NCI-H128 (cell line): ENCODE measurements at regions not wholly inside any gene's neighbourhood (a gene's known extent, or its start where the extent isn't known, plus 50 kb on each side); places are given as distances from the start of the nearest gene placed in this dataset.
"Not testable (repeated sequence)": the region's sequence is repeated elsewhere in the genome, so short reads cannot be mapped to it uniquely, and the experiment has no call there.

Experiments
- DNase-seq: peaks from one replicate; lab custom pipeline; 2025; ENCODE audit not compliant: unreplicated experiment; lab: John Stamatoyannopoulos, UW

DNA sequence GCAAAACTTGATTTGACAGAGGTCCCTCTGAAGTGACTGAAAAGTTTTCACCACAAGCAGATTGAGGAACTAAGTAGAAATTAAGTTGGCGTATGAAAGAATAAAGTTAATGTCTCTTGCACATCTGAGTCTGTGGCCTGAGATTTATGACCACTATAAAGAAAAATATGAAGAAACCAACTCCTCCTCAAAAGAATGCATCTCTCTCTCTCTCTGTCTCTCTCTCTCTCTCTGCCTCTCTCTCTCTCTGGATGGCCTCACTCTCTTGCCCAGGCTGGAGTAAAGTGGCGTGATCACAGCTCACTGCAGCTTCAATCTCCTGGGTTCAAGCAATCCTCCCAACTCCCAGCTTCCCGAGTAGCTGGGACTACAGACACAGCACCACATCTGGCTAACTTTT is 55.2 kb downstream of the RPL22L1 start:
- no peak for DNase-seq

DNA sequence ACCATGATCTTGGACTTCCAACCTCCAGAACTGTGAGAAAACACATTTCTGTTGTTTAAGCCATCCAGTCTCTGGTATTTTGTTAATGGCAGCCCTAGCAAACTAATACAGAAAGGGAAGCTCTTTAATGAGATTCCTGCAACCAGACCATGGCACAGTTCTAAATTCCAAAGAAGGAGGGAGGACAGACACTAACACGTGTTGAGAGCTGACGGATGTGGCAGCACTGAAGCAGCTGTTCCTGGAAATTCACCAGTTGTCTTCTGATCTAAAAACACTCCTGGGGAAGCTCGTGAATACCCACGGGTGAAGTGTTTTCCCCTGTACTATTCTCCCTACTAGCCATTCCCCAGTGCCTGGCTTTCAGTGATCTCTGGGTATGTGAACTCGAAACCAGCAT is 56.7 kb downstream of the RPL22L1 start:
- DNase-seq = no peak

DNA sequence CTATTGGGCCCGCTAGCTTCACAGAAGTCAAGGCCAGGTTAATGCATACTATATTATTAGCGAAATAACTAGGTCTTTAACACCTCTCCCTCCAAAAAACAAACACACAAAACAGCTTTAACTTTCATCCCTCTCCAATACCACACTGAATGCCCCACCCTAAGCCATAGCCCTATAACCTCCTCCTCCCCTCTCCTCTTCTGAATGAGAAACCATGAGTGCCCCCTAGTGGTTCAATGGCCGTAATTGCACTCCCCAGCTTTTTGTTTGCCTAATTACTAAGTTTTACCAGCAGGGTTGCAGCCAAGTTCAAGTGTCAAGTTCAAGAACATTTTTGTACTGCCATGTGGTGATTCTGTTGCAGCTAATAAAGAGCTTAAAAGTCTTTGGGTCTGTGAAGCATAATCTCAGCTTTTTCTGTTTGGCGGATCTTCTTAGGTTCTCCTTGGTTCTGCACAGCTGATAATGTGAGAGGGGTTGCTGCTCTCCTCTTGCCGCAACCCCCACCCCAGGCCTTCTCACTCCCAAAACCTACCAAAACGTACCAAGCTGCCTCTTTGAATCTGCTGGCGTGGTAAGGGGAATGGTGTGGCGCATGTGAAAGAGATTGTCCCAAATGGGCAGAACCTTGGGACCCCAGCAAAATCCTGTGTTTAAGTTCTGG is 57.9 kb downstream of the RPL22L1 start:
- peak; percentile 66 for DNase-seq

DNA sequence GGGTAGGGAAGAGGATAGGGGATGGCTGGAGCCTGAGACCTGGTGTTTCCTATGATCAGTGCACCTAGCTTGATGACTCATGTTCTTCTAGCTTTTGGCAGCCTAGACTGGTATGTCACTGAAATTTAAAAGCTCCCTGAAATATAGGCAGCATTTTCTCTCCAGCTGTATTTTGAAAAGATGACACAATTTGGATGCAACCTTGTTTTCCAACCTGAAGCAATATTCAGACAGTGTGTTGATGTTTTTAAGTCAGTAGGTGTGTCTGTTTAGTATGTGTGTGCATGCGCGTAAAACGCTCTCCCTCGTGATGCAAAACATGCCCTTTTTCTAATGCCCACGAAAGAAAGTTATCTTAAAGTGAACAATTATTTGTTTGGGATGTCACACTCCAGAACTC is 58.5 kb downstream of the RPL22L1 start:
- DNase-seq = no peak

DNA sequence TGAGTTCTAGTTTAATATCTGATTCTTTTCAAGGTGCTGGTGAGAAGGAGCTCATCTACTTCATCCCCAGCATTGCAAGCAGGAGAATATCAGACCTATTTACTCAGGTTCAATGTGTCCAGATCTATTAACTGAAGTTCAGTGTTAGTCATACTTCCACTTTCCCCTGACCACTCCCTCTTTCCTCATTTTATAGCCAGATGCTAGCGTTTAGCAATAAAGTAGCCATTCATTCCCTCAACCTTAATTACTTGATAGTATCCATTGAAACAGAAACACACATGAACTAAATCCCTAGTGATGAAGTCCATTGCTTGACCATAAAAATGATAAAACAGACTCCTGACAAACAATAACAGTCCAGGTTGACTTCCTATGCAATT is 60.0 kb downstream of the RPL22L1 start:
- DNase-seq = no peak

DNA sequence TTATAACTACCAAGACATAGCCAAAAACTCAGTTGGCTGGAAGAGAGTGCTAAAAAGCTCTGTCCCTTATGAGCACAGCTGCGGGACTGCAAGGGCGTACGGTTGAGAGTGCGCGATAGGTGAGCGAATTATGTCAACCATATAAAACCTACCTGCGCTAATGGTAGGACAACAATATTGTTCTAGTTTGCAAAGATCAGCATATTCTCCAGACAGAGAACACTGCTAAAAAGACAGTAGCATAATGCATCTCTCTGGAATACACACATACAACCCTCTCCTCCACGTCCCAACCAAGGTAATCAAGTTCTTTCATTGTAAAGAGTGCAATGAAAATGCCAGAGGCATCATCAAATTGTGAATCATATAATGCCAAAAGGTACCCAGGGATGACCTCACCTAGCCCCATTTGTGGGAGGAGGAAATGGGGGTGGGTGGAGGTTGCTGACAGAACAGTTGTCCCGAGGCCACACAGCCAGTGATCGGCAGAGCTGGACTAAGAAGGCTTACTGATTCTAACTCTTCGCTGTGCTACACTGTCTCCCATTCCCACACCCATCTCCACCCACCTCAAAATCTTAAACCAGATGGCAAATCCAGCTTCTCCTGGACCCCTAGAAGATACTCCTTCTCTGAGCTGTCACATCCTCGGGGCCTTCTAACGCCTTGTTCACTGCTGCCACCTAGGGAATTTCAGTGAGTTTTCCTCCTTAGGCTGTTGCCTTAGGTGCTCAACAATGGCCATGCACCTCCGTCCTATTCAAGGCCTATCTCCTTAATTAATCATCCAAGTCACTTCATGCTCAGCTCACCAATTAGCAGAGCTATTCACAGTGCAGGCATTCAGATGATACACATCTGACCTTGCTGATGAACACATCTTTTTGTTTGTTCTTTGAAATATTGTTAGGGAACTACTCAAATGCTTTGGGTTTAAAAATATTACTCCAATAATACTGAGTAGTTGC is 60.7 kb downstream of the RPL22L1 start:
- peak; percentile 32 for DNase-seq

DNA sequence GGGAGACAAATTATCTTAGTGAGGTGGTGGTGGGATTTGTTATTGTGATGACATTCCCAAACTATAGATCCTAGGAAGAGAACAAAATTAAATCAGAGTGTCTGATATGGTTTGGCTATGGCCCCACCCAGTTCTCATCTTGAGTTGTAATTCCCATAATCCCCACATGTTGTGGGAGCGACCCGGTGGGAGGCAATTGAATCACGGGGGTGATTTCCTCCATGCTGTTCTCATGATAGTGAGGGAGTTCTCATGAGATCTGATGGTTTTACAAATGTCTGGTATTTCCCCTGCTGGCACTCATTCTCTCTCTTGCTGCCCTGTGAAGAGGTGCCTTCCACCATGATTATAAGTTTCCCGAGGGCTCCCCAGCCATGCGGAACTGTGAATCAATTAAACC is 62.0 kb downstream of the RPL22L1 start:
- no peak for DNase-seq

DNA sequence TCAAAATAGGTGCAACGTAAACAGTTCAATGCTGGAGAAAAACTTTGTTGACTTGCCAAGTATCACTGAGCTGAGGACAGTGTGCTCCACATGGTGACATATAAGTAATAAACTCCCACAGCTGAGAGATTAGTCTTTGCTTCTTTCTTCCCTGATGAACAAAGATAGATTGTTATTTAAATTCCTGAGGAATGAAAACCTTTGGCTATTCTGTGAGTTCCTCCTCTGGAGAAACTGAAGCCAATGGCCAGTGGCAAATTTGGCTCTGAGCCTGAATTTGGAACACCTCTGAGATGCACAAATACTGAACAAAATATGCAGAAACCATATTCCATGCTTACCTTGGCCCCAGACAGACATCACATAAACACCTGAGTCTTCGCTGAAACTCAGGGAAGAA is 63.3 kb downstream of the RPL22L1 start:
- DNase-seq = no peak

DNA sequence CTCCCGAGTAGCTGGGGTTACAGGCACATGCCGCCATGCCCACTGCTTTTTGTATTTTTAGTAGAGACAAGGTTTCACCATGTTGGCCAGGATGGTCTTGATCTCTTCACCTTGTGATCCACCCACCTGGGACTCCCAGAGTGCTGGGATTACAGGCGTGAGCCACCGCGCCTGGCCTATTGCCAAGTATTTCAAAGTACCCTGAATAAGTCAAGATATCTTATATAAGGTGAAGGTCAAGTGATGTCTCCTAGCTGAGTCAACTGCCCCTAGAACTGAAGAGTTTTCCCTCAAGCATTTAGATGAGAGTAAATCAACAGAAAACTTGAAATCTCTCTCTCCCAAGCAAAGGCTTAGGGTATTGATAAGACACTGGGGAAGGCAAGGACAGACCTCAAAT is 63.9 kb downstream of the RPL22L1 start:
- DNase-seq = no peak

DNA sequence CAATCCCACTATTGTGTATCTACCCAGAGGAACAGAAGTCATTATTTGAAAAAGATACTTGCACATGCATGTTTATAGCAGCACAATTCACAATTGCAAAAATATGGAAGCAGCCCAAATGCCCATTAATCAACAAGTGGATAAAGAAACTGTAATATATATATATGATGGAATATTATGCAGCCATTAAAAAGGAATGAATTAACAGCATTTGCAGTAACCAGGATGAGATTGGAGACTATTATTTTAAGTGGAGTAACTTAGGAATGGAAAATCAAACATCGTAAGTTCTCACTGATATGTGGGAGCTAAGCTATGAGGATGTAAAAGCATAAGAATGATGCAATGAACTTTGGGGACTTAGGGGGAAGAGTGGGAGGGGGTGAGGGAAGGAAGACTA is 64.7 kb downstream of the RPL22L1 start:
- not testable (repeated sequence) for DNase-seq

DNA sequence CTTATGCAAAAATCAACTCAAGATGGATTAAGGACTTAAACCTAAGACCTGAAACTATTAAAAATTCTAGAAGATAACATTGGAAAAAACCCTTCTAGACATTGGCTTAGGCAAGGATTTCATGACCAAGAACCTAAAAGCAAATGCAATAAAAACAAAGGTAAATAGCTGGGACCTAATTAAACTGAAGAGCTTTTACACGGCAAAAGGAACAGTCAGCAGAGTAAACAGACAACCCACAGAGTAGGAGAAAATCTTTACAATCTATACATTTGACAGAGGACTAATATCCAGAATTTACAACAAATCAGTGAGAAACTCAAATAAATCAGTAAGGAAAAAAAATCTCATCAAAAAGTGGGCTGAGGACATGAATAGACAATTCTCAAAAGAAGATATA is 65.4 kb downstream of the RPL22L1 start:
- DNase-seq = not testable (repeated sequence)

DNA sequence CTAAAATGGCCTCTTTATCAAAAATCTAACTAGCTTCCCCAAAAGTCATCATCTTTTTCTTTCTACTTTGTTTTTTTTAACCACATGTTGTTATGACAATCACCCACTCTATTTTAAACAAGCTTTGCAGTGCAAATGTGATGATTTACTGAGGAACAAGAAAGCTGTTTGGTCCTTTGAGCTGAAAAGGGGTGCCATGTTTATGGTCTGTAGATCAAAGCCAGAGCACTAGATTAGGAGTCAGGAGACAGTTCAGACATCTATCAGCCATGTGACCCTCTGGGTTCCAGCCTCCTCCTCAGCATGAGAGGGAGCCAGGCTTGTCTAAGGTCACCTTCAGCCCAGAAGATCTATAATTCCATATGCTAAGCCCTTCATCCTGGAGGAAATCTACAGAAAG is 65.9 kb downstream of the RPL22L1 start:
- no peak for DNase-seq

DNA sequence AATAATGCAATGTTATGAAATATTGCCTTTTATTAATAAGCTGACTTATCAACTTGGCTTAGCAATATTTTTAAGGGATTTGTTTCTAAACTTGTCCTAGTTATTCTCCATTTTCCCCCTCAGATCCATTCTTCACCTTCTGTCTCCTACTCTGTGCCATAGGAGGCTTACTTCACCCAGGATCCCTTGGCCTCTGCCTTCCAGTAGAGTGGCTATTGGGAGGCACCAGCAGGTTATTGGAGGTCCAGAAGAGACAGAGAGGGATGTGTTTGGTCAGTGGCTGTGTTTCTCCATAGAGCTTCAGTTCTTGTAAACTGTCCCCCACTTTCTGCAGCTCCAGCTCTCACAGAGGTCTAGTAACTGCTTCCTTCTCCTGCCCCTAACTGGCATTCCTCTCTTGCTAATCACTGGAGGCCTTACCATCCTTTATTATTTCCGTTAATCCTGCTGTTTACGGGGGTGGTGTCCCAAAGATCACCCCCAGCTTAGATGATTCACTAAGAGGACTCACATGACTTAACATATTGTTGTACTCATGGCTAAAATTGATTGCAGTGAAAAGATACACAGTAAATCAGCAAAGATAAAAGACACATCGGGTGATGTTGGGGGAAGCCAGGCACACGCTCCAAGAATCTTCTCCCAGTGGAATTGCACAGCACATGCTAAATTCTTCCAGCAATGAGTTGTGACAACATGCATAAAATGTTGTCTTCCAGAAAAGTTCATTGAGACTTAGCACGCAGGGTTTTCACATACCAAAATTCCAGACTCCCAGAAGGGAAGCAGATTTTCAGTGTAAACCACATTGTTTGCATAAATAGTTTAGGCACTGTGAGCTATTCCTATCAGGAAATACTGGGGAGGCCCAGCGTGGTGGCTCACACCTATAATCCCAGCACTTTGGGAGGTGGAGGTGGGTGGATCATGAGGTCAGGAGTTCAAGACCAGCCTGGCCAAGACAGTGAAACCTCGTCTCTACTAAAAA is 67.5 kb downstream of the RPL22L1 start:
- no peak for DNase-seq

DNA sequence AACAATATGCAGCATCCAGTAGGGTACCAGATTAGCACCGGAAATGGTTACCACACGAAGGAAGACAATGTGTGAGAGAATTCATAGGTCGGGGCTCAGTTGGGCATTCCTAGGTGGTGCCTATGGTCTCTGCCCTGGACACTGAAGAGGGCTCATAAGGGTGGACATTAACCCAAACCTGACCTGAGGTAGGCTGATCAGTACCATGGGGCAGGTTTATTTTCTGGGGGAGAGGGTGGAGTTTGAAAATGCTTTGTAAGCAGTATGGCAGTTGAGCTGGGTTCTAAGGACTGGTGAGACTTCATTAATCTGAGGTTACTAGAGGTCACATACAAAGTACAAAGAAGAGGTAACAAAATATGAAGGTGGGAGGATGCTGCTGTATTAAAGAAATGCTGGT is 68.4 kb downstream of the RPL22L1 start:
- DNase-seq = no peak

DNA sequence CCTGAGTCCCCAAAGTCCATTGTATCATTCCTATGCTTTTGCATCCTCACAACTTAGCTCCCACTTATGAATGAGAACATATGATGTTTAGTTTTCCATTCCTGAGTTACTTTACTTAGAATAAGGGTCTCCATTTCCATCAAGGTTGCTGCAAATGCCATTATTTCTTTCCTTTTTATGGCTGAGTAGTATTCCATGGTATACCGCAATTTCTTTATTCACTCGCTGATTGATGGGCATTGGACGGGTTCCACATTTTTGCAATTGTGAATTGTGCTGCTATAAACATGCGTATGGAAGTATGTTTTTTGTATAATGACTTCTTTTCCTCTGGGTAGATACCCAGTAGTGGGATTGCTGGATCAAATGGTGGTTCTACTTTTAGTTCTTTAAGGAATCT is 69.7 kb downstream of the RPL22L1 start:
- not testable (repeated sequence) for DNase-seq

DNA sequence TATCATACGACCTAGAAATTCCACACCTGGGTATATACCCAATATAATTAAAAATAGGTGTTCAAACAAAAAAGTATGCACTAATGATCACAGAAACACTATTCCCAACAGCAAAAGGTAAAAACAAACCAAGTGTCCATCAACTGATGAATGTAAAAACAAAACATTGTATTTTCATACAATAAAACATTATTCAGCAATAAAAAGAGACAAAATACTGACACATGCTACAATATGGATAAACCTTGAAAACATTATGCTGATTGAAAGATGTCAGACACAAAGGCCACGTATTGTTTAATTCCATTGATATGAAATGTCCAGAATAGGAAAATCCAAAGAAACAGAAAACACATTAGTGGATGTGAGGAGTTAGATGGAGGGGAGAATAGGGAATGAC is 71.0 kb downstream of the RPL22L1 start:
- no peak for DNase-seq

DNA sequence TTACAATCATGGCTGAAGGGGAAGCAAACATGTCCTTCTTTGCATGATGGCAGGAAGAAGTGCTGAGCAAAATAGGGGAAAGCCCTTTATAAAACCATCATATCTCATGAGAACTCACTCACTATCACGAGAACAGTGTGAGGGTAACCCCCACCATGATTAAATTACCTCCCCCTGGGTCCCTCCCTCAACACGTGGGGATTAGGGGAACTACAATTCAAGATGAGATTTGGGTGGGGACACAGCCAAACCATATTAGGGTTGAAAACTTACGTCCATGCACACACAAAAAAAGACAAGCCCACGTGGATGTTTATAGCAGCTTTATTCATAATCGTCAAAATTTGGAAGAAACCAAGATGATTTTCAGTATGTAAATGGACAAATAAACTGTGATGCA is 72.3 kb downstream of the RPL22L1 start:
- DNase-seq = no peak

DNA sequence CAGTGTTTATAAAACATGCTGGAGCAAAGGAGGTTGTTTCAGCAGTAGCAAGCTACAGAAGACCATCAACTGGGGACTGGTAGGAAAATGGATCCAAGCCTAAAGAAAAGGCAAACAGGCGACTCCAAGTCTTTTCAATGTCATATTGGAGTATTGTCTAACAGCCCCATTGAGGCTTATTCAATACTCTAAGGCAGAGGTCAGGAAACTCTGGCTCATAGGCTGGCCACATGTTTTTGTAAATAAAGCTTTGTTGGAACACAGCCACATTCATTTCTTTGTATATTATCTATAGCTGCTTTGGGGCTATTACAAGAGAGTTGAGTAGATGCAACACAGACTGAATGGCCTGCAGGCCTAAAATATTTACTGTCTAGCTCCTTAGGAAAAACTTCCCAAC is 77.5 kb downstream of the RPL22L1 start:
- DNase-seq = no peak

DNA sequence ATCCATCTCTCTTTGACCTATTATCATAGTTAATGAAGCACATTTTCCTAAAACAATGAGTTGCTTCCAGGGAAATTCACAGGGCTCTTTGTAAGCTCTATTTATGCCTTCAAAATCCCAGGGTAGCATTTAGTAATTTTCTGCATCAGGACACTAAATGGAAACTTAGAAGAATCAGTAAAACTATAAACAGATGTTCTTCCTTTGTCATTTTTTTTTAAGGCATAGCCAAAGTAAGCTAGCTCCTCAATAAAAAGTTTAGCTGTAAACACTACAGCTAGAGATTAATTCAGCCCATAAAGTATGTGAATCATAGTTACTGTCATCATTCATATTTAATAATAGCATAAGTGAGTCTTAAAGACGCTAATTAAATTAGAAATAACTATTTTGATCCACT is 79.3 kb downstream of the RPL22L1 start:
- no peak for DNase-seq

DNA sequence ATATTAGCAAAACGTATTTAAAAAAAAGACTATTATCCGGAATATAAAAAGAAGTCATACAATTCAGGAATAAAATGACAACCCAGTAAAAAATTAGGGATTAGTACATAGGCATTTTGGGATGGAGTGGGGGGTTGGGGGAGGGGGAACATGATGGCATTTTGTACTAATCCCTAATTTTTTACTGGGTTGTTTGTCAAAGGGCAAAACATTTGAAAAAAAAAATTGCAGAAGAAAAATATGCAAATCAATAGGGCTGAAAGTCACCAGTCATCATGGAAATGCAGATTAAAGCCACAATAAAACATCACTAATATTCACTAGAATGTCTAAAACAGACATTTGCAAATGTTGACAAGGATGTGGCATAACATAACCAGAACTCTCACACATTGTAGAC is 82.5 kb downstream of the RPL22L1 start:
- DNase-seq = no peak

DNA sequence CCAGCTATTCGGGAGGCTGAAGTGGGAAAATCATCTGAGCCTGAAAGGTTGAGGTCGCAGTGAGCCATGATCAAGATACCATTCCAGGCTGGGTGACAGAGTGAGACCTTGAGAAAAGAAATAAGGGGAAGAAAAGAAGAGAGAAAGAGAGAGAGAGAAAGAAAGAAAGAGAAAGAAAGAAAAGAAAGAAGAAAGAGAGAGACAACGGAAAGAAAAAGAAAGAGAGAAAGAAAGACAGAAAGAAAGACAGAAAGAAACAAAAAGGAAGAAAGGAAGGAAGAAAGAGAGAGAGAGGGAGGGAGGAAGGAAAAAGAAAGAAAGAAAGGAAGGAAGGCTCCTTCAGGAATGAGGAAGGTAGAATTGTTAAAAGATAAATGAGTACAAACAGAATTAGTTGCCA is 84.5 kb downstream of the RPL22L1 start:
- no peak for DNase-seq
